Left renal cortex interstitium (tissue), 4 donors: ENCODE measurements at regions not wholly inside any gene's neighbourhood (a gene's known extent, or its start where the extent isn't known, plus 50 kb on each side); places are given as distances from the start of the nearest gene placed in this dataset.
"Not testable (repeated sequence)": the region's sequence is repeated elsewhere in the genome, so short reads cannot be mapped to it uniquely, and the experiment has no call there.

ENCODE experiments used
- DNase-seq, 4 donors: peaks; one replicate each; pipeline ENCODE4 v3.0.0-alpha.2; 2013; ENCODE audit warnings: low read depth in 4 of 4, low spot score in 2 of 4, missing footprints in 1 of 4

DNA sequence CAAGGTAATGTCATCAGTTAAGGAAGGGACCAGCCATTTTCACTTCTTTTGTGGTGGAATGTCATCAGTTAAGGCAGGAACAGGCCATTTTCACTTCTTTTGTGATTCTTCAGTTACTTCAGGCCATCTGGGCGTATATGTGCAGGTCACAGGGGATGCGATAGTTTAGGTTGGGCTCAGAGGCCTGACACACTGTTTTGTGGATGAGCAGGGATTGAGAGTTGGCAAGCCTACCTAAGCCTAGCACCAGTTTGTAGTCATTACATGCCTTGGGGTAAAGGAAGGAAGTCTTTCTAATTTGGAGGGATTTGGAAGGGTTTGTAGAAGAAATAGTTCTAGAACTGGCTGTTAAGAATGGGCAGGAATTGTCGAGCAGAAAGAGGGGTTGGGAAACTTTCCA, 457.2 kb downstream of the TMEM135 start:
- not testable (repeated sequence) for DNase-seq

DNA sequence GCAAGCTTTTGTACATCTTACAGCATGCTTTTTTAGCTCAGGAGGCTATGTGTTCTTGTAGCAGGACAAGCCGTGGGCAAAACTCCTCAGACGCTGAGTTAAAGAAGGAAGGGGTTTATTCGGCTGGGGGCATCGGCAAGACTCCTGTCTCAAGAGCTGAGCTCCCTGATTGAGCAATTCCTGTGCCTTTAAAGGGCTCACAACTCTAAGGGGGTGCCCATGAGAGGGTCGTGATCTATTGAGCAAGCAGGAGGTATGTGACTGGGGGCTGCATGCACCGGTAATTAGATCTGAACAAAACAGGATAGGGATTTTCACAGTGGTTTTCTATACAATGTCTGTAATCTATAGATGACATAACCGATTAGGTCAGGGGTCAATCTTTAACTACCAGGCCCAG, 456.3 kb downstream of the TMEM135 start:
- not testable (repeated sequence) for DNase-seq

DNA sequence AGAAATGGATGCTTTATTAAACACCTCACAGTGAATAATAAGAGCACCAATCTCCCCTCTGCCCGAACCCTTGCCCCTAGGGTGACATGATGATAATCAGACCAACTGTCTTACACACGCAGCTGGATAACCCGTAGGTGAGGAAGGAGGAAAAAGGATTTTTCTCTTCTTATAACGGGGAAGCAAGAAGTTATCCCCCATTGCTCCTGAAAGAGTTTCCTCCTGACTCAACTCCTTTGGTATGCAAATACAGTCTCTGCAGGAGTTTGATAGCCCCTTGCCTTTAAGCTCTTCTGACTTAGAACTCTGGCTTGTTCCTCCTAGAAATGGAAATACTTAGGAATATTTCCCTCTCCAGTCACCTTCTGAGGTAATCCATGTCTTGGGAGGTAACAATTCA, 455.8 kb downstream of the TMEM135 start:
- no peak for DNase-seq

DNA sequence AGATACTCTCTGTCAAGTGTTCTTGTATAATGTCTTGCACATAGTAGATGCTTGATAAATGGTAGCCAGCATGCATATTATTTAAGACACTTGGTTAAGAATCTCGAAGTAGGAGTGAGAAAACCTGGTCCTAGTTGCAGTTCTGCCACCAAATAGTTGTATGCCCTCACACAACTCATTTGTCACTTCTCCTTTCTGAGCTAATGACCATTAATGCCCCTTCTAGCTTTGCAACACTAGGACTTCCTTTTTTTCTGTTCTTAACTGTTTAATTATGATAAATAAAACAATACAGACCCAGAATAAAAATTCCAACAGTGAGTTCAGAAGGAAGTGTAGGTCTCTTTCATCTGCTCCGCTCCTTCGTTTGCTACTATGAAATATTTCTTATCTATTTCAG, 453.6 kb downstream of the TMEM135 start:
- DNase-seq = no peak

DNA sequence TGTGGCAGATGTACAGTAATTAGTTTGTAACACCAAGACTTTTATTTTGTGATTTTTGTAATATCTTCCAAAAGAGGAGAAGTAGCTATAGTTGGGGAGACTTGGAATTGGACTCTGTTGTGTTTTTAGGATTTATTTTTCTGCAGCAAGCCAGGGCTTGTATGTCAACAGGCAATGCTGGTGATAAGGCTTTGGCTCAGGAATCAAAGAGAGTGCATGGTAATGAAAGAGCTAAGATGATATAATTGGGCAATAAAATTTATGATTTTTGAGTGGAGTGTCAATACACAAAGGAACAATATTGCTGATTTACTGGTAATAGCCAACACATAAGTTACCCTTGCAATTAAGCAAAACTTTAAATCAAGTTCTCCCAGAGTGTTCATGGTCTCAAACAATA, 452.9 kb downstream of the TMEM135 start:
- no peak for DNase-seq

DNA sequence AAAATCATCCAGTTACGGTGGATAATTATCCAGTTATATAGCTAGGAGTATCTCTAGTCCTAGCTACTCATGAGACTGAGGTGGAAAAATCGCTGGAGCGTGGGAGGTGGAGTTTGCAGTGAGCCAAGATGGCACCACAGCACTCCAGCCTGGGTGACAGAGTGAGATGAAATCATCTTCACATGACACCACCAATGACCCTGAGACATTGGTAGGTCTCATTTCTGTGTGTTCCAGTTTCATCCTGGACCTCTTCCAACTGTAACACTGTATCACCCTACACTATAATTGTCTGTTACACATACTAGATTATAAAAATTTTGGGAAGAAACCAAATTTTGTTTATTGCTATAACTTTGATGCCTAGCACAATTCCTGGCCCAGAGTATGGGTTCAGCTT, 446.8 kb downstream of the TMEM135 start:
- no peak for DNase-seq

DNA sequence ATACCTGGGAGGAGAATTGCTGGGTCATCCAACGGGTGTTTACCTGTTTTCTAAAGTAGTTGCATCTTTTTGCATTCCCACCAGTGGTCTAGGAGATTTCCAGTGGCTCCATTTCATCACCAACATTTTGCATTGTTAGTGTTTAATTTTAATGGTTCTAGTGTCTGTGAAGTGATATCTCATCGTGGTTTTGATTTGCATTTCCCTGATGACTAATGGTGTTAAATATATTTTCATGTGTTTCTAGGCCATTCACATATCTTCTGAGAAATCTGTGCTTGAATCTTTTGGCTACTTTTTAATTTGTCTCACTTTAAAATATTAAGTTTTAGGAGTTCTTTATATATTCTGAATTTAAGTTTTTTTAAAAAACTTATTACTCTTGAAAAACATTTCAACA, 439.6 kb downstream of the TMEM135 start:
- DNase-seq = no peak

DNA sequence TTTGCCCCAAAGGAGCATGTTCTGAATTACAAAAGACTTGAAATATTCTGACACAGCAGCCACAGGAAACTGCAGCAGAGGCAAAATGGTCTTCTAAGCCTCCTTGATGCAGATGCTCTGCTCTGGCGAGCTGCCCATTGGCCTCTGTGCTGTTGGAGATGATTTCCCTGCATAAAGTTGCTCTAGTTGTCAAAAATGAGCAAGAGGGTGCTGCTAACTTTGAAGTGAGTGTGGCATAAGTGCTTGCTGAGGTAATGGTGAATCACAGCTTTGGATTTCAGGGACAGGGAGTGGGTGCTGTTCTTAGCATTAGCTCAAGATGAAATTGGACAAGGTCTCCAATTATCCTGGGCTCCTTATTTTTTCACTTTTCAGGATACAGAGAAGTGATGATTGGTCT, 435.4 kb downstream of the TMEM135 start:
- DNase-seq = no peak

DNA sequence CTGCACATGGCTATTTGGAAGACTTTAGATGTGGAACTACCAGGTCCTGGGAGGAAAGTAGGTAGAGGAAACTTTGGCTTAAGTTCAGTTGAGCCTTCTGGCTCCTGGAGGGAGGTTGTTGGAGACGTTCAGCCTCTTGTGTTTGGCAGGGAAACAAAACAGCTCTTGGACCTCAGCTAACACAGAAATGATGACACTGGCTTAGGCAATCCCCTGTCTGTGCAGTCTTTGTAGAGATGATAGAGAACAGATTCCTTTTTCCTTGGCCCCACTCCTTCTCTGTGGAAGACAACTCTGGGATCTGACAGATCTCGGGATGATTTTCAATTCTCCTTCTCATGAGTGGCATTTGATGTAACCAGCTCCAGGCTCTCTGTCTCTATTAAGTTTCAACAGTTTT, 428.5 kb downstream of the TMEM135 start:
- DNase-seq = no peak

DNA sequence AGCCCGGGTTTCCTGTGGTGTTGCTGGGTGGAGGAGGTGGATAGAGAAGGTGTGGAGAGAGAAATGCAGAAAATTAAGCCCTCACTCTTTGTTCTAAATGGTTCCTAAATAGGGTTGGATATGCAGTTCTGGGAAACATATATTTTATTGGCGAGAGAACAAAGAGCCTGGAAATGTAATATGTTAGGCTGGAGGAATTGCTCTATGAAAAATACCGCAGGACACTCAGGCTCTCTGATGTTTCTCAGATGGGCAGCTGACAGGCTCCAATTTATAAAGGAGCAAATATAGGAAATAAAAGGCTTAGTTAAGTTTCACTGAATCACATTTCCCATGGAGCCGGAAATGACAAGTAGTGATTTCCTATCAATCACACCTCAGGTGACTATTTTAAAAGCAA, 428.0 kb downstream of the TMEM135 start:
- DNase-seq = no peak

DNA sequence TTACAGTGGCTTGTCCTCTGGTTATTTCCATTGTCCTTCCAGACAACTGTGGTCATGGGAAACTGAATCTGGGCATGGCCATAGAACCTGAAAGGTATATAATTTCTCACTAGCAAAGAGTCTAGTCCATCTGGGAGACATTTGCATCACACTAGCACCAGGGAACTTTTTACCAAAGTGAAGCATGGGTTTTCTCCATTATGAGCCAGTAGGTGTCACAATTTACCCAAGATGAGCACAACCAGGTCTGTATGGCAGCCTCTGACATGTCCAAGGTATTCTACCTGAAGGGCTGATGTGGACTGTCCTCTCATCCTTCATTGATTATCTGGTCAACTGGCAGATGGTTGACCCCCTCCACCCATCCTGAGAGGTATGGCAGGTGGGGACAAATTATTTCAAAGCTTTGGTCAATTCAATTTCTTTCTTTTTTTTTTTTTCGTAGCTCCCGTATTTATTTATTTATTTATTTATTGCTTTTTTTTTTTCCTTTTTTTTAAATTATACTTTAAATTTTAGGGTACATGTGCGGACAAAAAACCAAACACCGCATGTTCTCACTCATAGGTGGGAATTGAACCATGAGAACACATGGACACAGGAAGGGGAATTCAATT, 425.9 kb downstream of the TMEM135 start:
- DNase-seq = no peak

DNA sequence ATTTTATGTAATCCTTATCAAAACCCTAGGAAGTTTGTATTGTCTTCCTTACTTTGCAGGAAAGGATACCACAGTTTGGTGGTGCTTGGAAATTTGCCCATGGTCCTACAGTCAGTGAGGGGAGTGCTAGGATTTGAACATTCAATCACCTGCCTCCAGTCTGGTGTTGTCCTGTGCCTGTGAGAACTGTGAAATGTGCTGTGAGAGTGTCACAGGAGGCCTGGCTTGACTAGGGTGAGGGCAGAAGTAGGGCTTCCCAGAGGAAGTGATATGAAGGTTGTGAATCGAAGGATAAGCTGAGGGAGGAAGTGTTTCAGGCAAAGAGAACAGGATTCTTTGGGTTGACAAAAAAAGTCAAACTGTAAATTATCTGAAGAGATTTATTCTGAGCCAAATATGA, 424.4 kb downstream of the TMEM135 start:
- DNase-seq = no peak

DNA sequence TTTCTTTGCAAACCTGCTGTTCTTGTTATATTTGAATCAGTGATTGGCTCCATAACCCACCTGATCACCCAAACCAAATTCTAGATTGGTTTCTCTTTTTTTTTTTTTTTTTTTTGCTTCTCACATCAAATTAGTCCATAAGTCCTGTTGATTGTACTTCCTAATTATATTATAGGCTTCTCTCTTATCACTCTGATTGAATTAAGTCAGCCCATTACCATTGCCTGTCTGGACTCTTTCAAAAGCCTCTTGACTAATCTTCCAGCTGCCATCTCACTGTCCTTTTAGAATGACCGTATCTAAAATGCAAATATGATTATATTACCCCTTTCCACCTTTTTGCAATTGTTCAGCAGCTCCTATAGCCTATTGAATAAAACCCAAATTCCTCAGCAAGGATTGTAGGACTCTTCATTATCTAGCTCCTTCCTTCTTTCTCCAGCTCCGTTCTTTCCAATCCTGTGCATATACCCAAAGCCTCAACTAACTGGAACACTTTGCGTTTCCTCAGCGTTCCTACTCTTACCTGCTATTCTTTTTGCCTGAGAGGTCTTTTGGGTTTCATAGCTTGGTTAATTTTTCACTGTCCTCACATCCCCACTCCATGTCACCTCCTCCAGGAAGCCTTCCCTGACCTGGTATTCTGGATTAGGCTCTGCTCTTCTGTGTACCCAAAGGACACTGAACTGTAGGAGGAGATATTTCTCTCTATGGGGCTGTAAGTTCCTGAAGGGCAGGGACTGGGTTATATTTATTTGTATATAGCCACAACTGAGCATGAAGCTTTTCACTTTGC, 423.3 kb downstream of the TMEM135 start:
- no peak for DNase-seq

DNA sequence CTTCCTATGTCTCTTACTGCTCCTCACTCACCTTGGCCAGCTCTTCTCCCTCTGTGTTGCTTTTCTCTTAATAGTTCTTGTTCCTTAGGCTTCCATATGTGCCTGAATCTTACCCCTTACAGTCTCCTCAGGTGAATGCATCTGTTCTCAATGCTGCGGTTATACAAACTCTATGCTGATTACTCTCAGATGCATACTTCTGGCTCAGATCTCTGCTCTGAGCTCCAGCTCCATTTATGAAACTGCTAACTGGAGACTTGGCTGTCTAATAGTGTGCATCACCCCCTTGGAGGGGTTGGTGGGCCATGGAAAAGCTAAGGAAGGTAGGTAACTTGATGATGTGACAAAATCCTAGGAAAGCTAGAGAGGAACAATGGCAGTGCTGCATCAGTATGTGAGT, 422.5 kb downstream of the TMEM135 start:
- DNase-seq = no peak

DNA sequence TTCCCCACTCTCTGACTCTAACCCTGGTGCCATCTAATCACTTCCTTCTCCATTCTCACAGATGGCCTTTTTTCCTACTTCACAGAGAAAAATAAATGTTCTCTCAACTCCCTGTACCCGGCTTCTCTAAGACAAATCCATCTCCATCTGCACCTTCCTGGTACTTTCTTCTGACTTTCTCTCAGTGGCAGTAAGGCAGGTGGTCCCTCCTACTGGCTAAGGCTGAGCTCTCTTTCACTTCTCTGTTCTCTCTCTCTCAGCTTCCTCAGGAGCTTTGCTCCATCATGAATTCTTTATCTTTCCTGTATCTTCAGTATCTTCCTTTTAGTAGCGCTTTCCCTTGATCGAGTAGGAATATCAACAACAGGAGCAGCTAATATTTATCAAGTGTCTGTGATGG, 421.6 kb downstream of the TMEM135 start:
- no peak for DNase-seq

DNA sequence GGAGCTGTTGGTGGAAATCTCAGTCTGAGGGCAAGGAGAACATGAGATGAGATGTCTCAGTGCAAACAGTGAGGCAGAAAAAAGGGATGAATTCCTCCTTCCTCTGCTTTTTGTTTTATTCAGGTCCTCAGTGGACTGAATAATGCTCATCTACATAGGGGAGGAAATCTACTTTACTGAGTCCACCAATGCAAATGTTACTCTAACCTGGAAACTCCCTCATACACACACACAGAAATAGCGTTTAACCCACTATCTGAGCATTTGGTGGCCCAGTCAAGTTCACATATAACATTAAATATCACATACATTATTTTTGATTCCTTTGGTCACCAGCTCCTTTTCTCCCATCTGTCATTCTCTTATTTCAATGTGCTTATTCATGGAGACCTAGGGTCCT, 418.8 kb downstream of the TMEM135 start:
- no peak for DNase-seq

DNA sequence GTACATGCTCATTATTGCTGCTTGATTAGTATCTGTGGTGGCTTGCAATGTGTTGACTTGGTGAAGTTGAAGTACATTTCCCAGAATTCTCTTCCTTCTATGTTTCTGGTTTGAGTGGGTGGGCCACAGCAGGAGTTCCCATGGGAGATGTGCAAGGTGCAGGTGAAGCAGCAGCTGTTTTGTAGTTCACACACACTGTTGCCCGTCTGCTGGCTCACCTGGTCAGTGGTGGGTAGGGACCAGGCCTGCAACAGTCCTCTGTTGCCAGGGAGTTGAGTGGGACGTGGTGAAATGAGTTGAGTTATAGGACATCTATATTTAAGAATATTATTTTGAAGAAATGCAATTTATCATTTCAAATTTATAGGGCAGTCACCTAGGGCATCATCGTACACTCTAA, 417.4 kb downstream of the TMEM135 start:
- DNase-seq = no peak

DNA sequence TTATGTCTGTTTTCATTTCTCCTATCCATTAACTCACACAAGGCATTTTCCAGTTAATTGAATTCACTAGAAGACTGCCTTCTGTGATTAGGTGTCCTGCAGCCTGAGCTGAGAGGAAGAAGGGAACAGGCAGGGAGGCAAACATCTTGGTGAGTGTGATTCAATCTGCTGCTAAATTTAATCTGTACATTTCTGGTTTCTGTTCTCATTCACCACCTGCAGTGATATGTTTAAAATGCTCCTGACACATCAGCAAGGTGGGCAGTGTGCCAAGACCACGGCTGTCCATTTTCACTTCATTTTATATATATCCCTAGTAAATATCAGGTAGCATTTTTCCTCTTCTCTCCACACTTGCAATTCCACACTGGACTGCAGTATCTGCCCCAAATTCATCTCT, 416.5 kb downstream of the TMEM135 start:
- DNase-seq = no peak

DNA sequence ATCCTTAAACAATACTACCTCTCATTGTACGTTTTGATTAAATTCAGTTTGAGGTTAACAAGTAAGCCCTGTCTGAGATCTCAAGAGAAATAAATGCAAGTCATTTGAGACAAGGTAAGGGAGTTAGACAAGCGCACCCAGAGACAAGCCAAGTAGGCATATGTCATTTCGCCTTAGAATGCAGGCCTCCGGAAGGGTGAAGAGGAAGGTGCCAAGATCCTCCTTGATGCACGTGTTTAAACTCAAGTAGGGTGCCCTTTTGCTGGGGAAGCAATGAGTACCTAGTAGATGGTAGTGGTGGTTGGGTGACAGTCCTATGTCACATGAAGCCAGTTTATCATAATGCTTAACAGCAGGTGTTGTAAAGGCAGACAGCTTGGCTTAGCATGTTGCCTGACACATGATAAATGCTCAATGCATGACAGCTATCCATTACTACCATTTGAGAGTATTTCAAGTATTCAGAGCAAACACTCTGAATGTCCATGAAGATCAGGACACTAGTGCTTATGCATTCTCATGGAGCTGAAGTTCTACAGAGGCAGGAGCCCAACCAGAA, 415.9 kb downstream of the TMEM135 start:
- DNase-seq = no peak

DNA sequence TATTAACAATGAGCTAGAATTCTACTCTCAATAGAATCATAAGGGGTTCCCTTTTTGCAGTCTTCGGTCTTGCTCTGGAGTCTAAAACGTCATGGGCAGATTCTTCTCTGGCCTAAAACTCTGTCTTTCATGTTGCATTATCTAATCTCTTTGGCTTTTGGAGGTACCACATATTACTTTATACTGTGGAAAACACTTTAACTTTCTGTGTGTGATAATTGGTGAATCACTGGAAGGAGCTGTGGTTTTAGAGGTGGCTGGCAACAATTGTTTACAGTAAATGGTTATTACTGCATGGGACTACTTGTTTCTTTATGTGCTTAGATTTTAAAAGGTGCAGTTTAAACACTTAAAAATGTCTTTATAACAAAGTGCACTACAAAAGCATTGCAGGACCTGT, 414.3 kb downstream of the TMEM135 start:
- not testable (repeated sequence) for DNase-seq

DNA sequence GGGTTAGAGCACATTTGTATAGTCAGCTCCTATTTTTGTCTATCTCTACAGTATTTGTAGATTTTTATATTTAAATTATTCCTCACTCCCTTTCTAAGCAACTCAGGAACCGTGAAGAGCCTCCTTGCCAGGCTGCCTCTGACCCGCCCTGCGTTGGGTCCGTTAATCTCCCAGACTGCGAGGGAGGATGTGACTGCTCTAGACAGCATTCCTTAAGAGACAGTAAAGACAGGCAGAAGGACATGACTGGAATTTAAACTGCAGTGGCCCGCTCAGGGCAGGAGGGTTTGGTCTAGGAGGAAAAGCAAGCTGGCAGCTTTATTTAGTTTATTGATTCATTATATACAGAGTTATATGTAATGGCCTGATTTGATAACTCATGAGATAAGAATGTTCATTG, 413.7 kb downstream of the TMEM135 start:
- peak in 2 of 4 donors; percentile 27 to 34 for DNase-seq

DNA sequence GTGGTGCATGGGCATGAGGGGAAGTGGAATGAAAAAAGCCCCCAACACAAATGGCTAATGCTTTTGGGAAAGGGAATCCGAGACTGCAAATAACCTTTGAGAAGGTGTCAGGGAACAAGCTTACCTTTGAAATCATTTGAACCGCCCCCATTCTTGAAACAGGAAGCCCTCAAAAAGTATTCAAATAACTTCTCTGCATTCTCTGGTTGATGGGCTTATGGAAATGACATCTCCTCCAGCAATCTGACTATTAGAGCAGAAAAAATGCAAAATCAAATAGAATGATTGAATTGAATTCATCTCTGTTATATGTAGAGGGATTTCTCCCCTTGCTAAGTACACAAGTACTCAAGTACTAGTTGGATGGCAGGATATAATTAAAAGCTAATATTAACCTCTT, 409.9 kb downstream of the TMEM135 start:
- no peak for DNase-seq
